Tibial artery (tissue), 4 donors: ENCODE measurements at regions not wholly inside any gene's neighbourhood (a gene's known extent, or its start where the extent isn't known, plus 50 kb on each side); places are given as distances from the start of the nearest gene placed in this dataset.

Experiments
- DNase-seq, 2 donors: peaks; one replicate each; pipeline ENCODE4 v3.0.0-alpha.2; 2019
- H3K27ac ChIP-seq, 2 donors: fragments of 200-600 bp; sonication (generic) in 1 of 2; 1 replicate in 1 of 2; 2 replicates in 1 of 2; pipeline ENCODE4 v1.5.1; 2018 to 2019; ENCODE audit warnings: mild to moderate bottlenecking in 1 of 2
- H3K27me3 ChIP-seq, 2 donors: fragments of 200-600 bp; sonication (generic) in 1 of 2; one replicate each; pipeline versions ENCODE4 v1.5.1 to v1.6.0; 2016 to 2019
- H3K36me3 ChIP-seq, 3 donors: fragments of 200-600 bp; sonication (generic) in 2 of 3; one replicate each; pipeline ENCODE4 v1.5.1; 2016 to 2019; ENCODE audit warnings: mild to moderate bottlenecking in 2 of 3
- H3K4me1 ChIP-seq, 4 donors: fragments of 200-600 bp; sonication (generic) in 2 of 4; 1 replicate in 3 of 4; 2 replicates in 1 of 4; pipeline ENCODE4 v1.5.1; 2016 to 2019
- H3K4me3 ChIP-seq, 2 donors: fragments of 200-600 bp; sonication (generic) in 1 of 2; 1 replicate in 1 of 2; 2 replicates in 1 of 2; pipeline ENCODE4 v1.5.1; 2018 to 2019; ENCODE audit warnings: mild to moderate bottlenecking in 2 of 2
- H3K9me3 ChIP-seq, 3 donors: fragments of 200-600 bp; sonication (generic) in 1 of 3; one replicate each; pipeline ENCODE4 v1.5.1; 2016 to 2019
- intact Hi-C: fragments of 100-400 bp; cut with DNase I; formaldehyde crosslinking; loops from one replicate; pipeline ENCODE4 v1.15.0; 2023; ENCODE audit warnings: low total_unique reads
- TF ChIP-seq, protein P1 (sequence below), 2 experiments: fragments of 200-600 bp in 1 of 2; fragments of 450-650 bp in 1 of 2; IDR thresholded peaks; one replicate each; pipeline ENCODE4 v1.5.1; 2017 to 2019; ENCODE audit warnings: antibody characterized with exemption in 2 of 2, mild to moderate bottlenecking in 1 of 2, moderate library complexity in 1 of 2

DNA sequence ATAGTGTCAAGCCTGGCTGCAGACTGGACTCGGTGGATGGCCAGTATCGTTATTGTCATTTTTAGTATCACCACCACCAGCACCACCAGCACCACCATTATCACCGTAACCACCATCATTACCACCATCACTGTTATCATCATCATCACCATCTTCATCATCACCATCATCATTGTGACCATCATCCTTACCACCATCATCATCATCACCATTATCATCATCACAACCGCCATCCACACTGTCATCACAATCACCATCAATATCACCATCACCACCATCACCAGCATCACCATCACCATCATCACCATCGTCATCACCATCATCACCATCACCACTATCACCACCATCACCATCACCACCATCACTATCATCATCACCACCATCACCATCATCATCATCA, 65.6 kb downstream of the FOXL3 start:
- DNase-seq: no peak
- TF ChIP-seq, protein P1, sequence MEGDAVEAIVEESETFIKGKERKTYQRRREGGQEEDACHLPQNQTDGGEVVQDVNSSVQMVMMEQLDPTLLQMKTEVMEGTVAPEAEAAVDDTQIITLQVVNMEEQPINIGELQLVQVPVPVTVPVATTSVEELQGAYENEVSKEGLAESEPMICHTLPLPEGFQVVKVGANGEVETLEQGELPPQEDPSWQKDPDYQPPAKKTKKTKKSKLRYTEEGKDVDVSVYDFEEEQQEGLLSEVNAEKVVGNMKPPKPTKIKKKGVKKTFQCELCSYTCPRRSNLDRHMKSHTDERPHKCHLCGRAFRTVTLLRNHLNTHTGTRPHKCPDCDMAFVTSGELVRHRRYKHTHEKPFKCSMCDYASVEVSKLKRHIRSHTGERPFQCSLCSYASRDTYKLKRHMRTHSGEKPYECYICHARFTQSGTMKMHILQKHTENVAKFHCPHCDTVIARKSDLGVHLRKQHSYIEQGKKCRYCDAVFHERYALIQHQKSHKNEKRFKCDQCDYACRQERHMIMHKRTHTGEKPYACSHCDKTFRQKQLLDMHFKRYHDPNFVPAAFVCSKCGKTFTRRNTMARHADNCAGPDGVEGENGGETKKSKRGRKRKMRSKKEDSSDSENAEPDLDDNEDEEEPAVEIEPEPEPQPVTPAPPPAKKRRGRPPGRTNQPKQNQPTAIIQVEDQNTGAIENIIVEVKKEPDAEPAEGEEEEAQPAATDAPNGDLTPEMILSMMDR (IDR thresholded peaks at IDR 0.05): no peak
- peaks cover 0 to 55% of the 10 kb centered on the region in 2 donors for H3K27me3 ChIP-seq
- H3K36me3 ChIP-seq: no peaks in the 10 kb centered on the region
- intact Hi-C loops: no loop called here
- H3K9me3 ChIP-seq: peaks cover 0 to 6% (median 4%) of the 10 kb centered on the region in 3 donors
- H3K4me3 ChIP-seq: no peak overlapping the region
- H3K4me1 ChIP-seq: peaks cover 0 to 18% (median 0%) of the 10 kb centered on the region in 4 donors
- H3K27ac ChIP-seq: no peak overlapping the region

DNA sequence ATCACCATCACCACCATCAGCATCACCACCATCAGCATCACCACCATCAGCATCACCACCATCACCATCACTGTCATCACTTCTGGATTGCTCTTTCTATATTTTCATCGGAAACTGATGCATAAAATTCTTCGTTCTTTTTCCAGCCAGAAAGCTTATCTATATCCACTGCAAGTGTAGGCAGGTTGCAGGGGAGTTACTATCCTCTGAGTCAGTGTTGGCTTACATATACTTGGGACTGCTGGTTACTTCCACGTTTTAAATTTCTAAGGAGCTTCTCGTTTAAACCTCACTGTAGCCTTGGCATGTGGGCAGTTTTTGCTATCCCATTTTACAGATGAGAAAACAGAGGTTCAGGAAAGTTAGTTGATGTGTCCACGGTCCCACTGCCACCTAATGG, 66.1 kb downstream of the FOXL3 start:
- Histone ChIP-seq H3K36me3 (no peaks in the 10 kb centered on the region), H3K9me3 (peaks cover 0 to 6% (median 4%) of the 10 kb centered on the region in 3 donors), H3K4me3 (no peak overlapping the region), H3K4me1 (peaks cover 0 to 18% (median 0%) of the 10 kb centered on the region in 4 donors), H3K27ac (no peak overlapping the region), H3K27me3 (peaks cover 0 to 58% of the 10 kb centered on the region in 2 donors)
- TF ChIP-seq, protein P1 (IDR thresholded peaks at IDR 0.05): no peak
- intact Hi-C loops: no loop called here
- DNase-seq: no peak

DNA sequence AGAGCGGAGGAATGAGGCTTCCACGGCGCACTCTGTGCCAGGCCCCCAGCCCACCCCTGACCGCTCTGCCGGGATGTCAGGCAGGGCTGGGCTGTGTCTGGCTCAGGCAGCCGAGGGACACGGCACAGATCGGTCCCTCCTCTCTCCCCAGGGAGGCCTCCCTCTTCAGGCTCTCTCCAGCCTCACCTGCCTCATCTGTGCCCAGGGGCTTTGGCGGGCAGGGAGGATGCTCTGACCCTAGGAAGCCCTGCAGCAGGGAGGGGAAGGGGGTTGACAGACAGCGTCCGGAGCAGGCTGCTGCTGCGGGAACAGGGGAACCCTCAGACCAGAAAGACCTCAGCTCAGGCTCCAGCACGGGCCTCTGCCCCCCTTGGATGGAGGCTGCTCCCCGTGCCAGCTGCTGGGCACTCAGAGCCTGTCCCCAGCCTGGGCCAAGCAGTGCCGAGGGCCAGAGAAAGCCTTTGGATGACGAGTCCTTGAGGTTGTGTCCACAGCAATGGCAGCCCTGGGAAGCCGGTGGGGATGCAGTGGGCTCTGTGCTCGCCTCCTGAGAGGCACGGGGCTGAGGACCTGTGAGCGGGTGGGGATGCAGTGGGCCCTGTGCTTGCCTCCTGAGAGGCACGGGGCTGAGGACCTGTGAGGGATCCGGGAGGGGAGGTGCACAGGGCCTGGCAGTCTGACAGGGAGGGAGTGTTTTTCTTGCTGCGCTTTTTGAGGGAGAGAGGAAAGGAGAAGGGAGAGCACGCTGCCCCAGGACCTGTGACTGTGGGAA, 66.9 kb downstream of the FOXL3 start:
- no peak overlapping the region for H3K27ac ChIP-seq
- peaks cover 0 to 18% (median 0%) of the 10 kb centered on the region in 4 donors for H3K4me1 ChIP-seq
- no peaks in the 10 kb centered on the region for H3K36me3 ChIP-seq
- H3K4me3 ChIP-seq: no peak overlapping the region
- TF ChIP-seq, protein P1 (IDR thresholded peaks at IDR 0.05): no peak
- H3K9me3 ChIP-seq: peaks cover 0 to 6% (median 4%) of the 10 kb centered on the region in 3 donors
- peaks cover 0 to 56% of the 10 kb centered on the region in 2 donors for H3K27me3 ChIP-seq
- no peak for DNase-seq
- intact Hi-C loops: no loop called here

DNA sequence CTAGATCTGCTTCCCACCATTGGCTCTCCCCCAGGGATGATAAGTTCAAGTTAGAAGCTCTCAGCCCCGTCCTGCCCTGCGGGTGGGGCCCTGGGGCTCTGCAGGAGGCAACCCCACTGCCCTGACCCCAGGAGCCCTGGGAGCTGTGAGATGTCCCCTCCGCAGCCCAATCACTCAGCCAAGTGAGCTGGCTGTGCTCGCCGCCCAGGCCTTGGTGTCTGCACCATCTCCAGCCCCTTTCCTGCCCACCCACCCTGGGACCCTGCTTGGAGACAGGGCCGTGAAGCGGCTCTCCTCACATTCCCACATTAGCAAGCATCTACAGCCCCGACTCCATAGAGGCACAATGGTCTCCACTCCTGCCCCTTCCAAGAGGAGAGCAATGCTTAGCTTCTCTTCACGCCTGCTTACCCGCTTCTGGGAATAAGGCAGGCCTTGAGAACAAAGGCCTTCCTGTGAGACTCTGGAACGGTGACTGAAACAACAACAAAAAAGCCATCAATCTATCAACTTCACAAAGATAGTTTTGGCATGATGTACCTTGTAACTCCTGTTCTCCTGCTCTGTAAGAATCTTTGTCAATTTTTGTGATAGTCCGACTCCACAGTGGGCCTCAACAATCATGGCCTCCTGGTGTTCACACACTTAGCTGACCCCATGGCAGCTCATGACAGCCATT, 67.7 kb downstream of the FOXL3 start:
- no peak for DNase-seq
- H3K9me3 ChIP-seq: peaks cover 0 to 6% (median 4%) of the 10 kb centered on the region in 3 donors
- H3K36me3 ChIP-seq: no peaks in the 10 kb centered on the region
- intact Hi-C loops: no loop called here
- peaks cover 0 to 18% (median 0%) of the 10 kb centered on the region in 4 donors for H3K4me1 ChIP-seq
- TF ChIP-seq, protein P1 (IDR thresholded peaks at IDR 0.05): no peak
- peaks cover 0 to 55% of the 10 kb centered on the region in 2 donors for H3K27me3 ChIP-seq
- no peak overlapping the region for H3K4me3 ChIP-seq
- no peak overlapping the region for H3K27ac ChIP-seq

DNA sequence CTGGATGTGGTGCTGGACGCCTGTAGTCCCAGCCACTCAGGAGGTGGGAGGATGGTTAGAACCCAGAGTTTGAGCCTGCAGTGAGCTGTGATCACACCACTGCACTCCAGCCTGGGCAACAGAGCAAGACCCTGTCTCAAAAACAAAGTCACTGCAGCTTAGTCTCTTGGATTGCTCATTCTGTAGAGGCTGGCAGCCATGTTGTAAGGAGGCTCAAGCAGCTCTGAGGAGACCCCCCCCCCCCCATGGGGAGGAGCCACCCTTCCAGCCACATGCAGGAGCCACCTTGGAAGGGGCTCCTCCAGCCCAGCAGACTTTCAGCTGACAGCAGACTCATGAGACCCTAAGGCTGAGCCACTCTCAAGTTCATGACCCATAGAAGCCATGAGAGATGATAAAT, 68.4 kb downstream of the FOXL3 start:
- H3K4me1 ChIP-seq: peaks cover 0 to 18% (median 0%) of the 10 kb centered on the region in 4 donors
- TF ChIP-seq, protein P1 (IDR thresholded peaks at IDR 0.05): no peak
- no peak for DNase-seq
- intact Hi-C loops: no loop called here
- peaks cover 0 to 6% (median 4%) of the 10 kb centered on the region in 3 donors for H3K9me3 ChIP-seq
- no peak overlapping the region for H3K27ac ChIP-seq
- no peak overlapping the region for H3K4me3 ChIP-seq
- no peaks in the 10 kb centered on the region for H3K36me3 ChIP-seq
- H3K27me3 ChIP-seq: peaks cover 0 to 54% of the 10 kb centered on the region in 2 donors
